ENCODE measurements at regions not wholly inside any gene's neighbourhood (a gene's known extent, or its start where the extent isn't known, plus 50 kb on each side); places are given as distances from the start of the nearest gene placed in this dataset.

- TF ChIP-seq CTCF (IDR thresholded peaks at IDR 0.05) (no peak), EZH2 (IDR thresholded peaks at IDR 0.05; ENCODE audit: borderline replicate concordance, insufficient read depth, low read depth, low read length, poor library complexity, severe bottlenecking) (no peak)
Observed at GRCh38 chr2:217680381-217680780, 322.4 kb downstream of the TNS1 start.
